Upper lobe of right lung (tissue), 1 donor: ENCODE measurements at regions not wholly inside any gene's neighbourhood (a gene's known extent, or its start where the extent isn't known, plus 50 kb on each side); places are given as distances from the start of the nearest gene placed in this dataset.

ENCODE experiments used
- ATAC-seq: fragments of 200-7000 bp; cut with Tn5 transposase; one replicate; pipeline ENCODE4 v1.9.1; 2020; ENCODE audit warnings: mild to moderate bottlenecking, moderate library complexity
- DNase-seq: peaks from one replicate; pipeline ENCODE4 v3.0.0-alpha.2; 2020
- H3K27ac ChIP-seq: fragments of 200-600 bp; one replicate; pipeline ENCODE4 v1.8.0; 2022
- H3K27me3 ChIP-seq: fragments of 200-600 bp; one replicate; pipeline ENCODE4 v1.8.0; 2022; ENCODE audit warnings: mild to moderate bottlenecking
- H3K36me3 ChIP-seq: fragments of 200-600 bp; one replicate; pipeline ENCODE4 v1.8.0; 2022
- H3K4me1 ChIP-seq: fragments of 200-600 bp; one replicate; pipeline ENCODE4 v1.8.0; 2022
- H3K4me3 ChIP-seq: fragments of 200-600 bp; one replicate; pipeline ENCODE4 v1.8.0; 2022; ENCODE audit warnings: mild to moderate bottlenecking
- H3K9me3 ChIP-seq: fragments of 200-600 bp; one replicate; pipeline ENCODE4 v1.8.0; 2022
- intact Hi-C: fragments of 100-400 bp; cut with DNase I; formaldehyde crosslinking; loops from one replicate; pipeline ENCODE4 v1.11.0; 2022
- TF ChIP-seq, protein P1 (sequence below): fragments of 200-600 bp; IDR thresholded peaks from one replicate; pipeline ENCODE4 v1.8.0; 2022; ENCODE audit warnings: antibody characterized with exemption
- donor health status: DM: no; HTN: yes; CAD: no; lungs with severe emphysema.

DNA sequence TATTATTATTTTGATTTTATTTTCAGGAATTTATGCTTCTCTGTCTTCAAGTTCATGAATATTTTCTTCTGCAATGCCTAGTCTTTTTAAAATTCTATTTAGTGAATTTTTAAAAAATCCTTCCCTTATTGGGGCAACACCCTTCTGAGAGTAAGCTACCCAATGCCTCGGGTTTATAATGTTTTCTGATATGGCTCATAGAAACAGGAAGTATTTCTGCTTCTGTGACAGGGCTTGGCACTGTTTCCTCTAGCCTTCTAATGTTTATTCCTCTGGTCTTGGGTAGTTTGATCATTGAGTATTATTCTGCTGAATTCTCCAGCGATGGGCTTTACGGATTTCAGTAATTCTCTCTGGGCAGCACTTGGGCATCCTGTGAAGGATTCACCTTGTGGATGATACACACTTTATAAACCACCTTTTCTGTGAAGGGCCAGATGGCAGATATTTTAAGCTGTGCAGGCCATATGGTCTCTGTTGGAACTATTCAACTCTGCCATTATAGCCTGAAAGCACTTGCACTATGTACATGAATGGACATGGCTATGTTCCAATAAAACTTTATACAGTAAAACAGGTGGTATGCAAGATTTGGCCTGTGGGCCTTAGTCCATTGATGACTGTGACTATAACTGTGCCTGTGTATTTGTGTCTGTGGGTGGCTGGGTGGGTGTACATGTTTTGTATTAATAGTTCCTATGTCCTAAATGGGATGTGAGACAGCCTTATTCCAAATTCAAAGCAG is 95.9 kb upstream of the FAT1 start:
- intact Hi-C loops, result no loop called here
- no peaks in the 10 kb centered on the region for H3K4me1 ChIP-seq
- H3K27ac ChIP-seq, result no peak overlapping the region
- no peaks in the 10 kb centered on the region for H3K27me3 ChIP-seq
- DNase-seq, result no peak
- no peak for ATAC-seq
- no peaks in the 10 kb centered on the region for H3K9me3 ChIP-seq
- TF ChIP-seq, protein P1, sequence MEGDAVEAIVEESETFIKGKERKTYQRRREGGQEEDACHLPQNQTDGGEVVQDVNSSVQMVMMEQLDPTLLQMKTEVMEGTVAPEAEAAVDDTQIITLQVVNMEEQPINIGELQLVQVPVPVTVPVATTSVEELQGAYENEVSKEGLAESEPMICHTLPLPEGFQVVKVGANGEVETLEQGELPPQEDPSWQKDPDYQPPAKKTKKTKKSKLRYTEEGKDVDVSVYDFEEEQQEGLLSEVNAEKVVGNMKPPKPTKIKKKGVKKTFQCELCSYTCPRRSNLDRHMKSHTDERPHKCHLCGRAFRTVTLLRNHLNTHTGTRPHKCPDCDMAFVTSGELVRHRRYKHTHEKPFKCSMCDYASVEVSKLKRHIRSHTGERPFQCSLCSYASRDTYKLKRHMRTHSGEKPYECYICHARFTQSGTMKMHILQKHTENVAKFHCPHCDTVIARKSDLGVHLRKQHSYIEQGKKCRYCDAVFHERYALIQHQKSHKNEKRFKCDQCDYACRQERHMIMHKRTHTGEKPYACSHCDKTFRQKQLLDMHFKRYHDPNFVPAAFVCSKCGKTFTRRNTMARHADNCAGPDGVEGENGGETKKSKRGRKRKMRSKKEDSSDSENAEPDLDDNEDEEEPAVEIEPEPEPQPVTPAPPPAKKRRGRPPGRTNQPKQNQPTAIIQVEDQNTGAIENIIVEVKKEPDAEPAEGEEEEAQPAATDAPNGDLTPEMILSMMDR, result no peak
- no peak overlapping the region for H3K4me3 ChIP-seq
- H3K36me3 ChIP-seq, result no peaks in the 10 kb centered on the region

DNA sequence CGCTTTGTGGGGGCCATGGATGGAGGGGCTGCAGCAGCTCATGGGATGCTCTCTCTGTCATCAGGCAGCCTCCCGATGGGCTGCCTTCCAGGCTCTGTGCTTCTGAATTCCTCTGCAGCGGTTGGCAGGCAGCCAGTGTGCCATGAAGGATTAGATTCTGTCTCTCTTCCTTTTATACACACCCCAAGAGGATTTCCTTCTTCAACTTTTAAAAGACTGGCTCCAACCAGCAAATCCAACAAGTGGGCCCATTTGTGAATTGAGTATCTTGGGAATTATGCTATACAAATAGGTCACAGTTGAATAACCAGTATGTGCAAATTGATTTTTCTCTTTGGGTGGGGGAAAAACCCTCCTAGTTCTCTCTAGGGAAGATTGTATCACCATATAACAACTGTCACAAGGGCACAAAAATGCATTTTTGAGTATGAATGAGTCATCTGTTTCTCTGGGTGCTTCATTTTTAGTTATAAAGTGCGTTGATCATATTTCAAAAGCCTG is 96.8 kb upstream of the FAT1 start:
- no peaks in the 10 kb centered on the region for H3K9me3 ChIP-seq
- no peak overlapping the region for H3K4me3 ChIP-seq
- no peaks in the 10 kb centered on the region for H3K4me1 ChIP-seq
- H3K27me3 ChIP-seq, result no peaks in the 10 kb centered on the region
- H3K36me3 ChIP-seq, result no peaks in the 10 kb centered on the region
- no peak for ATAC-seq
- intact Hi-C loops, result no loop called here
- no peak for DNase-seq
- TF ChIP-seq, protein P1, result no peak
- H3K27ac ChIP-seq, result no peak overlapping the region

DNA sequence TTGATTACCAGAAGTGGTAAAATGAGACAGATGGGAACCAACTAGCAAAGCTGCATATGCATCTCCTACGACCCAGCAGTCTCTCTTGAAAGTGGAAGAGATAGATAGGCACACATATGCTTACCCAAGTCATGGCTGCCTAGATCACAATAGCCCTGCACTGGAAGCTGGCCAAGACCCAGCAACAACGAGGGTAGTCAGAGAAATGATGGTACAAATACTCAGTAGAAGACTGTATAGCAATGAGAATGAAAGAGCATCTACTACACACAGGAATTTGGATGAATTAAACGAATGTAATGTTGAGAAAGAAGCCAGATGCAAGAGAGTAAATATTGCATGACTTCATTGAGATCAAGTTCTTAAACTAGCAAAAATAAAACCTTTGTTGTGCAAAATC is 100.3 kb upstream of the FAT1 start:
- intact Hi-C loops, result no loop called here
- H3K27me3 ChIP-seq, result no peaks in the 10 kb centered on the region
- no peaks in the 10 kb centered on the region for H3K9me3 ChIP-seq
- H3K4me3 ChIP-seq, result no peak overlapping the region
- H3K4me1 ChIP-seq, result no peaks in the 10 kb centered on the region
- H3K36me3 ChIP-seq, result no peaks in the 10 kb centered on the region
- DNase-seq (no peak), ATAC-seq (no peak)
- no peak overlapping the region for H3K27ac ChIP-seq
- TF ChIP-seq, protein P1, result no peak

DNA sequence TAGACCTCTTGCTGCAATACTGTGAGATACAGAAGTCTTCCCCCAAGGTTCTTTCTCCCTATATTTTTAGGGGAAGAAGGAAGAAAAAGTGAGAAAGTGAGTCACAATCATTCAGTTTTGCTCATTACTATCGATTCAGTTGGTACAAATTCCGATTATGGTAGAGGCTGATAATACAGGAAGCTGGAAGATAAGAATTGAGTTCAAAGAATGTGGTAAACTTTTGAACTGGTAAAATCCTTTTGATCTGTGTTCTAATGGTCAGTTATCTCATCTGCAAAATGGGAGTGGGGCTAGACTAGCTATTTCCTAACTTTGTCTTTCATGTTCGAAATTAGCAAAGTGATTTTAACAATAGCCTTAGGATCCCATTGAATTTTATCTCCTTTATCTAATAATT is 101.4 kb upstream of the FAT1 start:
- no peaks in the 10 kb centered on the region for H3K4me1 ChIP-seq
- ATAC-seq (no peak), DNase-seq (no peak)
- no peaks in the 10 kb centered on the region for H3K36me3 ChIP-seq
- intact Hi-C loops, result no loop called here
- TF ChIP-seq, protein P1, result no peak
- H3K27ac ChIP-seq, result no peak overlapping the region
- H3K9me3 ChIP-seq, result no peaks in the 10 kb centered on the region
- no peak overlapping the region for H3K4me3 ChIP-seq
- H3K27me3 ChIP-seq, result no peaks in the 10 kb centered on the region

DNA sequence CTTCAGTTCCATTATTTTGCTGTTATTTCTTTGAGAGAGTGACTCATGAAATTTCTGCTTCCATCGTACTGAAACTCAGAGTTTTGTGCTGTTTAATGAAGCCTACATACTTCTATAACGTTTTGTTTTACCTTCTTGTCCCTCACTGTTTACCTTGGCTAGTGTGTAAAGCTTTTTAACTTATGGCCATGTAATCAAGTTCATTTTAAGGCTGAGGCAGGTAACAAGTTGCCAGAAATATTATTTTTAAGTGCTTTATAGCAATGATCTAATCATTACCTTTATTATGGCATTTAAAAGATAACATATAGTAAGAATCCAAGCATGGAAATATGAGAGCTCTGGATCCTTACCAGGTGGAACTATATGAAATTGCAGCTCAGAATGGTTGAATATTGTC is 102.3 kb upstream of the FAT1 start:
- no peaks in the 10 kb centered on the region for H3K9me3 ChIP-seq
- no peaks in the 10 kb centered on the region for H3K36me3 ChIP-seq
- no peaks in the 10 kb centered on the region for H3K4me1 ChIP-seq
- ATAC-seq (no peak), DNase-seq (no peak)
- intact Hi-C loops, result no loop called here
- H3K27me3 ChIP-seq, result no peaks in the 10 kb centered on the region
- TF ChIP-seq, protein P1, result no peak
- no peak overlapping the region for H3K4me3 ChIP-seq
- H3K27ac ChIP-seq, result no peak overlapping the region
